SK-N-SH treated with all-trans-retinoic acid at 6 μM for 48 hours (cell line): ENCODE measurements at regions not wholly inside any gene's neighbourhood (a gene's known extent, or its start where the extent isn't known, plus 50 kb on each side); places are given as distances from the start of the nearest gene placed in this dataset.
"Not testable (repeated sequence)": the region's sequence is repeated elsewhere in the genome, so short reads cannot be mapped to it uniquely, and the experiment has no call there.

Experiments
- ATAC-seq: fragments of 200-7000 bp; cut with Tn5 transposase; 3 replicates; pipeline ENCODE4 v1.9.1; 2020; ENCODE audit warnings: mild to moderate bottlenecking, moderate library complexity
- ARNTL ChIP-seq: fragments of 450-650 bp; formaldehyde crosslinking; IDR thresholded peaks from 2 replicates; pipeline ENCODE4 v1.5.0; 2020; ENCODE audit warnings: low read depth, mild to moderate bottlenecking, moderate library complexity, borderline replicate concordance
- BACH2 ChIP-seq: fragments of 250-450 bp; sonication (Bioruptor Pico); IDR thresholded peaks from 2 replicates; pipeline ENCODE4 v1.9.0; 2021; ENCODE audit warnings: mild to moderate bottlenecking, borderline replicate concordance
- CREB5 ChIP-seq: fragments of 250-450 bp; sonication (Bioruptor Pico); IDR thresholded peaks from 2 replicates; pipeline ENCODE4 v1.5.1; 2020; ENCODE audit warnings: low read depth, mild to moderate bottlenecking, moderate library complexity
- CSDC2 ChIP-seq: fragments of 250-450 bp; sonication (Bioruptor Pico); IDR thresholded peaks from 2 replicates; pipeline ENCODE4 v1.5.0; 2020; ENCODE audit warnings: mild to moderate bottlenecking, moderate library complexity
- CSRNP3 ChIP-seq: fragments of 250-450 bp; sonication (Bioruptor Pico); IDR thresholded peaks from 2 replicates; pipeline ENCODE4 v1.5.1; 2021; ENCODE audit warnings: mild to moderate bottlenecking, moderate library complexity
- ESRRG ChIP-seq: fragments of 250-450 bp; sonication (Bioruptor Pico); IDR thresholded peaks from 2 replicates; pipeline ENCODE4 v1.6.1; 2021; ENCODE audit warnings: mild to moderate bottlenecking
- GLIS3 ChIP-seq: fragments of 250-450 bp; sonication (Bioruptor Pico); IDR thresholded peaks from 2 replicates; pipeline ENCODE4 v1.5.0; 2020; ENCODE audit warnings: mild to moderate bottlenecking, moderate library complexity
- ISL1 ChIP-seq: fragments of 250-450 bp; sonication (Bioruptor Pico); IDR thresholded peaks from 2 replicates; pipeline ENCODE4 v2.1.2; 2022; ENCODE audit warnings: mild to moderate bottlenecking, moderate library complexity
- PATZ1 ChIP-seq: fragments of 250-450 bp; sonication (Bioruptor Pico); IDR thresholded peaks from 2 replicates; pipeline ENCODE4 v1.8.0; 2020; ENCODE audit warnings: mild to moderate bottlenecking, moderate library complexity, borderline replicate concordance
- POU6F1 ChIP-seq: fragments of 250-450 bp; sonication (Bioruptor Pico); IDR thresholded peaks from 2 replicates; pipeline ENCODE4 v1.8.0; 2021; ENCODE audit warnings: low read depth, mild to moderate bottlenecking, moderate library complexity, borderline replicate concordance
- PPARA ChIP-seq: fragments of 250-450 bp; sonication (Bioruptor Pico); IDR thresholded peaks from 2 replicates; pipeline ENCODE4 v1.5.0; 2020; ENCODE audit warnings: mild to moderate bottlenecking, borderline replicate concordance
- RARB ChIP-seq: fragments of 250-450 bp; sonication (Bioruptor Pico); IDR thresholded peaks from 2 replicates; pipeline ENCODE4 v1.8.0; 2021; ENCODE audit warnings: mild to moderate bottlenecking, moderate library complexity
- SNAI2 ChIP-seq: fragments of 250-450 bp; sonication (Bioruptor Pico); IDR thresholded peaks from 2 replicates; pipeline ENCODE4 v1.5.0; 2020; ENCODE audit warnings: mild to moderate bottlenecking, moderate library complexity
- TCF4 ChIP-seq: fragments of 250-450 bp; sonication (Bioruptor Pico); IDR thresholded peaks from 2 replicates; pipeline ENCODE4 v1.8.0; 2021; ENCODE audit warnings: mild to moderate bottlenecking, moderate library complexity, borderline replicate concordance
- TOX ChIP-seq: fragments of 250-450 bp; sonication (Bioruptor Pico); IDR thresholded peaks from 2 replicates; pipeline ENCODE4 v1.8.0; 2021; ENCODE audit warnings: mild to moderate bottlenecking, moderate library complexity, borderline replicate concordance
- TSHZ2 ChIP-seq: fragments of 250-450 bp; sonication (Bioruptor Pico); IDR thresholded peaks from 2 replicates; pipeline ENCODE4 v1.5.0; 2020; ENCODE audit warnings: mild to moderate bottlenecking, moderate library complexity
- ZFP3 ChIP-seq: fragments of 250-450 bp; sonication (Bioruptor Pico); IDR thresholded peaks from 2 replicates; pipeline ENCODE4 v1.5.0; 2020; ENCODE audit warnings: mild to moderate bottlenecking, moderate library complexity
- ZFP30 ChIP-seq: fragments of 450-650 bp; formaldehyde crosslinking; IDR thresholded peaks from 2 replicates; pipeline ENCODE4 v1.5.0; 2022; ENCODE audit warnings: mild to moderate bottlenecking, moderate library complexity
- ZNF565 ChIP-seq: fragments of 450-650 bp; formaldehyde crosslinking; conservative IDR thresholded peaks from 2 replicates; pipeline ENCODE4 v1.5.0; 2020; ENCODE audit warnings: low read depth, mild to moderate bottlenecking, moderate library complexity
- ZNF70 ChIP-seq: fragments of 450-650 bp; formaldehyde crosslinking; IDR thresholded peaks from 2 replicates; pipeline ENCODE4 v1.5.0; 2020; ENCODE audit warnings: mild to moderate bottlenecking, moderate library complexity
- ZNF8 ChIP-seq: fragments of 450-650 bp; formaldehyde crosslinking; IDR thresholded peaks from 2 replicates; pipeline ENCODE4 v1.5.0; 2020; ENCODE audit warnings: mild to moderate bottlenecking, moderate library complexity

GRCh38 chr7:156327474-156327873 lies 313.1 kb upstream of the RNF32 start (continued):
- TF ChIP-seq CSRNP3 (CRISPR knock-in tag) (no peak), BACH2 (CRISPR knock-in tag) (no peak), SNAI2 (CRISPR knock-in tag) (no peak), TCF4 (CRISPR knock-in tag) (no peak)
- TF ChIP-seq, all 23 proteins: peak for 0

- TF ChIP-seq PPARA (CRISPR knock-in tag) (no peak), CREB5 (no peak), ZFP30 (CRISPR knock-in tag) (no peak), ZNF70 (no peak), ARNTL (CRISPR knock-in tag) (no peak), ISL1 (CRISPR knock-in tag) (no peak), RARB (CRISPR knock-in tag) (no peak), TCF4 (CRISPR knock-in tag) (no peak), POU6F1 (CRISPR knock-in tag) (no peak), TOX (CRISPR knock-in tag) (no peak), BACH2 (CRISPR knock-in tag) (no peak), ZNF8 (CRISPR knock-in tag) (no peak), GLIS3 (CRISPR knock-in tag) (no peak)
- no peak for ATAC-seq
Observed at GRCh38 chr7:156324201-156324600, 316.4 kb upstream of the RNF32 start.

GRCh38 chr7:156321430-156321829 lies 319.1 kb upstream of the RNF32 start:
- not testable (repeated sequence) for ATAC-seq

- ATAC-seq, result no peak; the same call in 1 of the 3 replicates
- TF ChIP-seq ZFP30 (CRISPR knock-in tag) (no peak), ZNF565 (no peak), CSDC2 (CRISPR knock-in tag) (no peak), ISL1 (CRISPR knock-in tag) (no peak), ESRRG (CRISPR knock-in tag) (no peak), RARB (CRISPR knock-in tag) (no peak), PATZ1 (CRISPR knock-in tag) (no peak), BACH2 (CRISPR knock-in tag) (no peak), TCF4 (CRISPR knock-in tag) (no peak), ARNTL (CRISPR knock-in tag) (no peak), ZFP3 (CRISPR knock-in tag) (no peak), TOX (CRISPR knock-in tag) (no peak), ZNF70 (no peak), CSRNP3 (CRISPR knock-in tag) (no peak), SNAI2 (CRISPR knock-in tag) (no peak), POU6F1 (CRISPR knock-in tag) (no peak), TSHZ2 (CRISPR knock-in tag) (no peak), CREB5 (no peak), GLIS3 (CRISPR knock-in tag) (no peak)
Observed at GRCh38 chr7:156318926-156319325, 321.6 kb upstream of the RNF32 start.
